ENCODE measurements at regions not wholly inside any gene's neighbourhood (a gene's known extent, or its start where the extent isn't known, plus 50 kb on each side); places are given as distances from the start of the nearest gene placed in this dataset.
"Not testable (repeated sequence)": the region's sequence is repeated elsewhere in the genome, so short reads cannot be mapped to it uniquely, and the experiment has no call there.

DNA sequence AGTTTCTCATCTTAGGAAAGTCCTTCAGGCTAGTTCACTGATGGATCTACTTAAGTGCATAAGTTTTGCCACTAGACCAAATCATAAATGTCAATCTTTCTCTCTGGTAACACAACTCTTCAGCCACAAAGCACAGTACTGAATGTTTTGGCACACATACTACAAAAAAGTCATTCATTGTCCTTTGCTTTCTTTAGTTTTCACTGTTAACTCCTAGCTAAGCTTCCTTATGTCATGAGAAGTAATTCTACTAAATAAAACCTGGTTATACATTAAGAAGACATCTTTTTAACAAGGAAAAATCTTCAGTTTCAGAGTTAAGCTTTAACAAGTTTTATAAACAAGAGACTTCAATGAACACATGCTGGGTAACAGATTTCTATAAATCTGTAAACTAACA lies 379.2 kb upstream of the NFIA start:
- DNase-seq, result no peak

DNA sequence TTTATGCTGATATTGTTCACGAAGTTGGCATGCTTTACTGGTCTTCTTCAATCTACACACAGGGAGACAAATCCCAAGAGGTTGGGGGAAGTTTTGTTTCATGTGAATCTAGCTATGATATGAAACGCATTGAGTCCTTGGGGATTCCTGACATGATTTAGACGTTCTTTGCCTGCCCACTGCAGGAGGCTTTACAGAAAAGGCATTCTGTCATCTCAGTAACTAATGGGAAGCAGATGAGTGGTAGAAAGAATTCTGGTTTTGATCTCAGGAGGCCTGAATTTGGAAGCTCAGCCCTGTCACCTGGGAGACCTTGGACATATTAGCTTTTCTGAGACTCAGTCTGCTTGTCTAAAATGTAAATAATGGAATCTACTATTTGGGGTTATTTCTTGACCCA lies 383.0 kb upstream of the NFIA start:
- no peak for DNase-seq

DNA sequence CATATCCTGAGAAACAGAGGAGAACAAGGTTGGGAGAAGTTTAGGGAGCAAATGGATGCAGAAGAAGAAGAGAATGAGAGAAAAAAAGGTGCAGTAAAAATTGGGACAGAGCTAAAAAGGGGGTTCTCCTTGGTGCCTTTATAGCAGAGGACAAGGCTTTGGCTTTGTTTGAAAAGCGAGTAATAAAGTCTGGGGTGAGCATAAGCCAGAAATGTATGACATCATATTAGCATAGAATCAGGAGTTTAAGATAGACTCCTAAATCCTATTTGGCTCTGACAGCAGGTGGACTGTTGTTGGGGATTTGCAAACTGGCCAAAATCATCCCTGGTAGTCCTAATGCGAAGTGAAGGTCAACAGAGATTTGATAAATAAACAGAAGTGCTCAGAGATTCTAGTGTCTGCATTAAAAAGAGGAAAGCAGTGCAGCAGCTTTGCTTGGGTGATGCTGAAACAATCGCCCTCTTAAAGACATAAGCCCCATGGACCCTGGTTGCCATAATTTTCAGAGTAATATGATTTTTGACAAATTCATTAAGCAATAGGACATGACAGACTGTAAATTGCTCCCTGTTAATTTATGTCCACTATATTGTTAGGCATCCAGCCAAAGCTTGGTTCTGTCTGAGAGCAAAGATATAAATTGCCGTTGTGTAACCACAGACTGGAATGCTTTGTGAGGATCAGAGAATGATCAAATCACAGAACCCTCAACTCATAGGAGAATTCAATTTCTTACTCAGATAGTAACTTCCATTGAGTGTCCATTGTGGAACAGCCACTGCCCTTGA lies 385.0 kb upstream of the NFIA start:
- no peak for DNase-seq

DNA sequence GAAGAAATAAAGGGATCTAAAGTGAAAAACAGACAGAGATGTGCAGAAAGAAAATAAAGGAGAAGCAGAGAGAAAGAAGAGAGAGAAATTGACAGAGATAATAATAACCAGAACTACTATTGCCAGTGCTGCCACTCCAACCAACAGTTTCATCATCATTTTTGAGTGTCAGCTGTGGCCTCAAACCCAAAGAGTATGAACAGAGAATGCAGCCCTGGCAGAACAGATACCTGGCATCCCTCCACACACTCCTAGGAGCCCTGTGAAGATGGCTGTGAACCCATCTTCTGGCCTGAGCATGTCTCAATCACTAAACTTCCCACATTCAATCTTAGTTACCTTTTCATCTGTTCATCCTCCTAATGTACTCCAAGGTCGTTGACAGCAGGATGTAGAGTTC lies 385.8 kb upstream of the NFIA start:
- no peak for DNase-seq

DNA sequence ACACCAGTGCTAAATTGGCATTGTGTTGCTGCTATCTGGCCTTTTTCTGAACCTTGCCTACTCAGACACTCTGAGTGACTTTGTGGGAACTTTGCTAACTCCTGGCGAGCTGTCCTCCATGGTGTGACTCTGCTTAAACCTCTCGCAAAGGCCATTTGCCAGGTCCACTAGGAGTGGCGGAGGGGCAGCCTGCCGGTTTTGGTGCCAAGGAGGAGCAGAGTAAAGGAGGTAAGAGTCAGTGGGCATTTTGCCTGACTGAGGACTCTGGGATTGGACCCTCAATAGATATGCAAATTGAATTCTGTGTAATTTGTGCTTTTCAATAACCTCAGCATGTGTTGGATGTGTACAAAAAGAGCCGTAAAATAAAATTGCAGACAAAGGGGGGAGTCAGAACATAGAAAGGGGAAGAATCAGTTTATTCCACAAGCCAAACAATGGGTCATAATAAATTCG lies 386.6 kb upstream of the NFIA start:
- no peak for DNase-seq

DNA sequence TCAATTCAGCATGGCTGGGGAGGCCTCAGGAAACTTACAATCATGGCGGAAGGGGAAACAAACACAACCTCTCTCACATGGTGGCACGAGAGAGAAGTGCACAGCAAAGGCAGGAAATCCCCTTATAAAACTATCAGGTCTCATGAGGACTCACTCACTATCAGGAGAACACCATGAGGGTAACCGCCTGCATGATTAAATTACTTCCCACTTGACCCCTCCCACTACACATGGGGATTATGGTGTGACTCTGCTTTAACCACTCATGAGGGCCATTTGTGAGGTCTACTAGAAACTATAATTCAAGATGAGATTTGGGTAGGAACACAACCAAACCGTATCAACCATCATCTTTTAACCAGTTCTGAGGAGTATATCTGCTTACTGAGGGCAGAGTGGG lies 387.4 kb upstream of the NFIA start:
- no peak for DNase-seq

DNA sequence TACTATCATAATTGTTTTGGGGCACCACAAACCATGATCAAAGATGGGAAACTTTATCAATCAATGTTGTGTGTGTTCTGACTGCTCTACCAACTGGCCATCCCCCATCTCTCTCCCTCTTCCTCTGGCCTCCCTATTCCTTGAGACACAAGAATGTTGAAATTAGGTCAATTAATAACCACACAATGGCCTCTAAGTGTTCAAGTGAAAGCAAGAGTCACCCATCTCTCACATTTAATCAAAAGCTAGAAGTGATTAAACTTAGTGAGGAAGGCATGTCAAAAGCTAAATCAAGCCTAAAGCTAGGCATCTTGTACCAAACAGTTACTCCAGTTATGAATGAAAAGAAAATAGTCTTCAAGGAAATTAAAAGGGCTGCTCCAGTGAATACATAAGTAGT lies 390.3 kb upstream of the NFIA start:
- no peak for DNase-seq

DNA sequence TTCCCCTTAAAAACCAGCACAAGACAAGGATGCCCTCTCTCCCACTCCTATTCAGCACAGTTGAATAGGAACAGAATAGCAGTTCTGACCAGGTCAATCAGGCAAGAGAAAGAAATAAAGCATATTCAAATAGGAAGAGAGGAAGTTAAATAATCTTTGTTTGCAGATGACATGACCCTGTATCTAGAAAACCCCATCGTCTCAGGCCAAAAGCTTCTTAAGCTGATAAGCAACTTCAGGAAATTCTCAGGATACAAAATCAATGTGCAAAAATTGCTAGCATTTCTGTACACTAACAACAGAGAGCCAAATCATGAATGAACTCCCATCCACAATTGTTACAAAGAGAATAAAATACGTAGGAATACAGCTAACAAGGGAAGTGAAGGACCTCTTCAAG lies 394.1 kb upstream of the NFIA start:
- not testable (repeated sequence) for DNase-seq

DNA sequence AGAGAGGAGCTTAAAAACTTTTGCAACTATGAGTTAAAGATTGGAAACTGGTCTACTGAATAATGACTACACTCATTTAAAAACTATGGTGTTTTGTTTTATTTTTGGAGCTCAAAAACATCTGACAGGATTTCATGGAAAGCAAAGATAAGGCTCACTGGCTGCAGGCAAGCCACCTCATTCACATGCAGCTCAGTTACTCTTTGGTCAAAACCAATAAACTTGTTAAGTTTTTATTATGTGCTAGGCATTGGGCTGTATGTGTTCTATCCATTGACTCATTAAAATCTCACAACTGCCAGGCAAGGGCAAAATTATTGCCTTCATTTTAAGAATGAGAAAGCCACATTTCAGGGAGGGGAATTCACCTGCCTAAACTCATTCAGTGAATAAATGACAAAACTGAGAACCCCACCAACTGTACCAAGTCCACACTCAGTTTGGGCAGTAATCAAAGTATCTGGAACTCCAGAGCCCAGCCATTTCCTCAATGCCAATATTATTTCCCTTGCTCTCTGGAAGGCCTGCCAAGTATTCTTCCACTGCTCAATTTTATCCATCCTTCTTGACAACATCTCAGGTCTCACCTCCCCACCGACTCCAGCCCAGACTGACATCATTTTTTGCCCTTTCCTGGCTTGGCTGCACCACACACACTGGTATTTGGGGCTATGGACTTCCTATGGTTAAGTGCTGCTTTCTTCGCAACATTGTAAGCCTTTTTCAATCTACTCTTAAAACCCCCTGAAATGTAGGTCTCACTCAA lies 401.1 kb upstream of the NFIA start:
- no peak for DNase-seq

DNA sequence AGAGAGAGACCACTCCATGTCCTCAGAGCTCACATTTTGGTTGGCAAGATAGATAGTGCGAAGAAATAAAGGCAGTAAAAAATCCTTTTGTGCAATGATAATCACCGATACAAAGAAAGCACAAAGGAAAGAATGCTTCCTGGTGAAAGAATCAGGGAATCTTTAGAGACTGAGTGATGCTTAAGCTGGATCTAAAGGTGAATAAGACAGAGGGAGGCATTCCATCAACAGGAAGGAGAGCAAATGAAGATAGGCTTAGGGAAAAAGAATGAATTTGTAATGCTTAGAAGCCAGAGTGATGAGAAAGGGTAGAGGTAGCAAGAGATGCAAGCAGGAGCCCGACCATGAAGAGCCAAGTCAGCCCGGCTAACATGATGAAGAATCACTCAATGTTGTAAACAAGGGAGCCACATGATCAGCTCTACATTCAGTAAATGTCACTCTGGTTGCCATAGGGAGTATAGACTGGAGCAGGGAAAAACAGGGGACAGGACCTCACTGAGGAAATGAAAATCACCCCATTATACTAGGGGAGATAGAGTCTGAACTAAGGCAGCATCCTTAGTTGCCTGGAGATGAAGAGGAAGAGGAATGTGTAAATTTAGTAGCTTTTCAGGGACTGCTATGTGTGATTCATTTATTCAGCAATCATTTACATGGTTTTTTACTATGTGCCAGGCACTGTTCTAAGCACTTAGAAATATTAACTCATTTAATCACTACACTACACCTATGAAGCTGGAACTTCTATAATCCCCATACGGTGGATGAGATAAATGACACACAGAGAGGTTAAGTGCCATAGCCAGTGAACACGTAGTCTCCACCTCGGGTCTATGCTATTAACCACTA lies 402.6 kb upstream of the NFIA start:
- no peak for DNase-seq

DNA sequence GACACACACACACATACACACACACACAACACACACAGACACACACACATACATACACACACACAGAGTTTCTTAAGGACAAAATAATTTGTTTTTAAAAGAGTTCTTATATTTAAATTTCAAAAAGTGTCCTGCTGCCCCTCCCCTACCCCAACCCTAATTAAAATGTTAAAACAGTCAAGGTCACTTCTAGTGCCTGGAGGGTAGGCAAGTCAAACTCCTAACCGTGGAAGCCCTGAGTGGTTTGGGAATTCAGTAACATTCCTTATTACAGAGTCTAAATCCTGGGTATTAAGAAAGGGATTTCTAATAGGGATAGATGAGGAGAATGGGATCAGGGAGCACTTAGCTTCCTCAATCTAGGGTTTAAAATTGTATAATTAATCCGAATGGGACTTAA lies 403.6 kb upstream of the NFIA start:
- no peak for DNase-seq

DNA sequence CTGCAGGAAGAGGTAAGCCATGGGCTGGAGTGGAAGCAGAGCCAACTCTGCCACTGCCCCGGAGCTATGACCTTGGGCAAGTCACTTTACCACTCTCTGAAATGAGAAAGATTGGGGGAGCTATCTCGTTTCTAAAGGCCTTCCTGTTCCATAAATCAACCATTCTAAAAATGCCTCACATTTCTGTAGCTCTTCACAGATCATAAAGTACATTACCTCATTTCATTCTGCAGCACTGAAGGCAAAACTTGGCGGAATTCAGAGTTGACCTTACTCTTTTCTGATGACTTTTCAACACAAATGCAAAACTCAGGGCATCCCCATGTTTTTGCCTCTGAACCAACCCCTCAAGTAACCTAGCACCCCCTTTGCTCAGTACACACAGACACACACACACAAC lies 404.0 kb upstream of the NFIA start:
- no peak for DNase-seq

DNA sequence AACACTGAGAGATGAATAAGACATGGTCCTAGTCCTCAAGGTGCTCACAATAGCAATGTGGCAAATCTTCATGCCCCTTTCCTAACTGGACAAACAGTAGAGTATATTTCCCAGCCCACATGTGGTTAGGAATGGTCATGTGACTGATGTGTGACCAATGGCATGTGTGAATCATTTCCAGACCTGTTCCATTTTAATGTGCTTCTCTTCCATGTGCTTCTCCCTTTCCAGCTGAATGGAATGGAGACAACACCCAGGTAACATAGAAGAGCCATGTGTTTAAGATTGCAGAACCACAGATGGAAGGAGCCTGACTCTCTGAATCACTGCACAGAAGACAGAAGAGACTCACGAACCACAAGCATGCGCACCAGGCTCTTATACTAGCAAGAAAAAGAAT lies 409.9 kb upstream of the NFIA start:
- DNase-seq, result no peak

DNA sequence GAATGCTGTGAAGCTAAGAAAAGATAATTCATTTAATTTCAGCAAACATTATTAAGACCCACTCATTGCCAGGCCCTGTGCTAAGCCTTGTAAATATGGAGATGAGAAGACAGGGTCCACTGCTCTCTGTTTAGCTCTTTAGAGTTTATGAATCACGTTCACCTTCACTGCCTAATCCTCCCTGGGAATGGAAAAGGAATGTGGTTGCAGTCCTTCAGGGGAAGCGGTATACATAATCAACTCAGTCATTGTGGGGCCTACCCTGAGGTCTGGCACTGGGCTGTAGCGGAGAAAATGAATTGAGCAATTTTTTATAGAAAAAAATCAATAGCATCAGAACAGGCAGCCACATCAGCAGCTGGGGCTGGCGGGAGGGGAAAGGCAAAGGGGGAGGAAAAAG lies 412.1 kb upstream of the NFIA start:
- DNase-seq, result no peak

DNA sequence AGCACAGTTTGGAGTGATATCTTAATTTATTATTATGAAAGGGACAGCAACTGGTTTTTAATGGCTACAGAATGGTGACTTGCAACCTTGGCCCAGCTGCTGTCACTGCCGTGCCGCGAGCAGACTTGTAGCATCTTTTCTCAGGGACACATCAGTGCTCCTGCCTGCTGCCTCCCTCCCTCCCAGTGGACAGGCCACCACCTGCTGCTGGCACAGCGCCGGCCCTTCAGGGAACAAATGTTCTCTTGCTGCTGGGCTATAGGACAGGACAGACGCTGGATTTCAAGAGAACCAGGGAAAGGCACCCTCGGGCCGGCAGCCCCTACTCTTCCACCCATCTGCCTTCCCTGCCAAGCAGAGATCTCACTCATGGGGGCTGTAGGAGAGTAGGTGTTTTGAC lies 413.8 kb upstream of the NFIA start:
- DNase-seq, result no peak

DNA sequence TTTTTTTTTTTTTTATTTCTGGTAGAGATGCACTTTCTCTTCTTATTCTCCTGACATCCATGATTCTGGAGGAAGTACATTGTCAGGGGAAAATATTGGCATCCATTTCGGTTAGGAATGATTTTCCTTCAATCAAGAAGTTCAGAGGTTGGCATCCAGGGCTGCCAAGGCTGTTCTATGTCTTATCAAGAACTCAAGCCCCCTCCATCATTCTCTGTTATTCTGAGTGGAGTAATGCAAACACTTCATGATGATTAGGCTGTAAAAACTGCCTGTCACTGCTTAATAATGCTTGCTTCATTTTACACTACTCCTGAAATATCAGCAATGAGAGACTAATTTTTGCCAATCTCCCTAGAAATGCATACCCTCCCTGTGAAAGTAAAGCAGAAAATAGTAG lies 417.1 kb upstream of the NFIA start:
- no peak for DNase-seq

DNA sequence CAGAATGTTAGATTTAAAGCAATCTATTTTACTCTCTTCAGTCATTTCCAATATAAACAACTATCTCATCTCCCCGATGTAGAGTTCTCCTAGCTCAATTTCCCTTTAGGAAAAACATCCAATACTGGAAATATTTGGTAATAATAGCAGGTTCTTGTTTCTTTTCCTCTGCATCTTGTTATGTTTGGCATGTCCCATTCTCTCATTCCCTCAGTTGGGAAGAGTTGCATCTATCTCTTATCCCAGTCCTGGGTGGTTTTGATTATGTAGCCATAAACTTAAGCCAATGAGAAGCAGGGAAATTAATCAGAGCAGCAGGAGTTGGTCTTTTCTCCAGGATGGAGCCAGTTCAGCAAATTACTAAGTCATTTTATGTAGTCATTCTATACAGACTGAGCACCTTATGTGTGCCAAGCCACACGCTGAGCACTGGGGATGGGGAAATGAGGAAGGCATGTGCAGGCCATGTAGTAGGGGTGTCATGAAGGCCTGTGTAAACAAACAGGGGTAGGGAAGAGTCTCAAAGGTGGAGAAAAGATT lies 418.2 kb upstream of the NFIA start:
- DNase-seq, result no peak

DNA sequence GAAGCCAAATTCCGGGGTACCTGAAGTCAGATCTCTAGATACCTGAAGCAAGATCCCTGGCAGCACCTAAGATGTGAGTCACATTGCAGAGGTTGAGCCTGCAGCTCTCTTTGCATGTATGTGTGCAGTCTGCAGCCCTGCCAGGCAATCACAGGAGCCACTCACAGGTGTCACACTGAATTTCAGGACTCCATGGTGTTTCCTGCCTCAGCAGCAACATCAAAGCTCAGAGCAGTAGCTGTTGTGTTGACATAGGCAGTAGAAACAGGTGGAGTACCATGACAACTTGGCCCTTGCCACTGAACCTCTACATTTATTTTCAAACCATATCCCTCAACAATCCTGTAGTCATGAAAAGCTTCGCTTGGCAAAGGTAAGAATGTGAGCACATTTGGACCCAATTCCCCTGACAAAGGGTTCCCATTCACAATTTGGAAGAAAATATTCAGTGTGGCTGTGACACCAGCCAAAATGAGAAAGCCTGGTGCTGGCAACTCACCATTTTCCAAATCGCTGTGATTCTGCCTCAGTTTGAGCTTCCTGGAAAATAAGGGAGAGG lies 419.8 kb upstream of the NFIA start:
- DNase-seq, result no peak

DNA sequence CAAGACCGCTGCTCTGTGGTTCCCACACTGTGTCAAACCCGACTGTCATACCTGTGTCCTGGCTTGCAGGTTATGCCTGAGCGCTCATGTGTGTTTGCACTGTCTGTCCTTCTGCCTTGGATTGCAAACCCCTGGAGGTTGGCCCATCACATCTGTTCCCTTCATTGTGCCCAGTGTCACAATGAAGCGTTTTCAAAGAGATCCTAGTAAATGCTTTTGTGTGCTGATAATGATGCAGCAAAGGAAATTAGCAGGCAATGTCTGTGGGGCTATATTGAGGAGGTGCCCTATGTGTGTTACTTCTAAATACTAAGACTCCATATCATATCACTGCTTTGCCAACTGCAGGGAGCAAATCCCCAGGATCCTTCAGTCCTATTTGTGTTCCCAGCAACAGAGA lies 424.4 kb upstream of the NFIA start:
- no peak for DNase-seq

DNA sequence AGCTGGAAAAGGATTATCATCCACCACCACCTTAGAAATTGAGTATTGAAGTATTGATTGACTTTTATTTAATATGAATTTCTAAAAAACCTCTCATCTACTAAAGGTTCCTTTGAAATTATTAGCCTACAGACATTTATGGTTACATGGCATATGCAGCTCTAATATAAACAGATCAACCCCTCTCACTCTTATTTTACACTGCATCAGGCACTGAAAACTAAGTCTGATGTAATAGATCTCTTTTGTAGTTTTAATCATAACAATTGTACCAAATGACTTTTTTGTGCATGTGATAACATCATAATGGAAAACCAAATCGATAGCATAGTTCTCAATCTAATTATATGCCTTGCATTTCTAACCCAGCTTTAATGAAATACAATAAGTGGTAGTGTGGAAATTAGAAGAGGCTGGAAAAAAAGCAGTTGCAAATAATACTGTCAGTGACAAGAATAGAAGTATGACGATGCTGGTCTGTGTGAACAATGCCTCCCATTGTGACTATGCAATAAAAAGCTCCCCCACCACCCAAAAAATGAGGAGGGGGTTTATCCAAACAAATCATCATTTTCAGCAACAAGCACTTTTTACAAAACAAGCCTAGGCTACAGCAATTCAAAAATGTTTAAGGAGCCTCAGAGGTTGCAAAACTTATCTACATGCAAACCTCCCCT lies 426.5 kb upstream of the NFIA start:
- DNase-seq, result no peak

DNA sequence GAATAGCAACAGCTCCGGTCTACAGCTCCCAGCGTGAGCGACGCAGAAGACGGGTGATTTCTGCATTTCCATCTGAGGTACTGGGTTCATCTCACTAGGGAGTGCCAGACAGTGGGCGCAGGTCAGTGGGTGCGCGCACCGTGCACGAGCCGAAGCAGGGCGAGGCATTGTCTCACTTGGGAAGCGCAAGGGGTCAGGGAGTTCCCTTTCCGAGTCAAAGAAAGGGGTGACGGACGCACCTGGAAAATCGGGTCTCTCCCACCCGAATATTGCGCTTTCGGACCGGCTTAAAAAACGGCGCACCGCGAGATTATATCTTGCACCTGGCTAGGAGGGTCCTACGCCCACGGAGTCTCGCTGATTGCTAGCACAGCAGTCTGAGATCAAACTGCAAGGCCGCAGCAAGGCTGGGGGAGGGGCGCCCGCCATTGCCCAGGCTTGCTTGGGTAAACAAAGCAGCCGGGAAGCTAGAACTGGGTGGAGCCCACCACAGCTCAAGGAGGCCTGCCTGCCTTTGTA lies 442.3 kb upstream of the NFIA start:
- not testable (repeated sequence) for DNase-seq

DNA sequence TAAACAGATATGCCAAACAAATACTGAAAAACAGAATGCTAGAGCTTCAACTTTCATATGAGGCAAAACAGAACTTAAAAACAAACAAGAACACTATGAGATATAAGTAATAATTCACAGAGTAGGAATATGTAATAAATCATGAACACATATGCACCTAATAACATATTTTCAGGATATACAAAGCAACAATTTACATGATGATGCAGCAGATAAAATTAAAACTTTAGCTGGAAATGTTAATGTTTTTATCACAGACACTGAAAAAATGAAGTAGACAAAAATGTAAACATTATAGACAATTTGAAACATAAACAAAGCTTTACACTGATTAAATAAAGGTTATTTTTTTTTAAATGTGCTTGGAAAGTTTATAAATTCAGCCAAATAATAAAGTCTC lies 443.1 kb upstream of the NFIA start:
- DNase-seq, result no peak
